A549 (cell line): ENCODE measurements at regions not wholly inside any gene's neighbourhood (a gene's known extent, or its start where the extent isn't known, plus 50 kb on each side); places are given as distances from the start of the nearest gene placed in this dataset.
"Not testable (repeated sequence)": the region's sequence is repeated elsewhere in the genome, so short reads cannot be mapped to it uniquely, and the experiment has no call there.

Source experiments
- ATAC-seq, 2 experiments: fragments of 200-7000 bp in 1 of 2; fragments of >200 bp in 1 of 2; cut with Nextera tagmentation in 1 of 2; cut with Tn5 transposase in 1 of 2; 3 replicates each; pipeline versions ENCODE4 v1.8.0 to v1.9.1; 2018 to 2020; ENCODE audit warnings: mild to moderate bottlenecking in 1 of 2, moderate library complexity in 1 of 2
- CTCF ChIA-PET: fragments of 300-600 bp; sonication (Branson Sonifier 250); formaldehyde crosslinking; extraction: SDS; loops from one replicate; lab custom pipeline; 2021; ENCODE audit warnings: antibody characterized with exemption, inconsistent platforms; lab: Yijun Ruan, JAX
- POLR2A ChIA-PET: fragments of 350-600 bp; formaldehyde crosslinking; extraction: SDS; loops from one replicate; lab custom pipeline; 2021; ENCODE audit warnings: antibody characterized with exemption, inconsistent platforms; lab: Yijun Ruan, JAX
- DNase-seq, 2 experiments: peaks; one replicate each; pipeline versions ENCODE4 v3.0.0 to v3.0.0-alpha.2; 2011 to 2016; ENCODE audit warnings: low read depth in 1 of 2, low spot score in 1 of 2
- FAIRE-seq: peaks from 2 replicates; lab custom pipeline; 2011; peaks lifted over from hg19 to GRCh38; lab: Jason Lieb, UNC
- H3K27ac ChIP-seq, 2 experiments: fragments of >200 bp; sonication (Bioruptor Twin); formaldehyde crosslinking; 3 replicates each; pipeline ENCODE4 v1.5.1; 2016 to 2017
- H3K4me1 ChIP-seq: fragments of >200 bp; sonication (Bioruptor Twin); formaldehyde crosslinking; 3 replicates; pipeline ENCODE4 v1.6.1; 2016
- H3K4me2 ChIP-seq: fragments of >200 bp; sonication (Bioruptor Twin); formaldehyde crosslinking; 3 replicates; pipeline ENCODE4 v1.6.1; 2016
- H3K4me3 ChIP-seq: fragments of >200 bp; sonication (Bioruptor Twin); formaldehyde crosslinking; 3 replicates; pipeline ENCODE4 v1.5.1; 2016
- H3K9me3 ChIP-seq: fragments of >200 bp; sonication (Bioruptor Twin); formaldehyde crosslinking; 3 replicates; pipeline ENCODE4 v1.6.1; 2016
- ESRRA ChIP-seq: fragments of 150-350 bp; IDR thresholded peaks from 2 replicates; pipeline ENCODE4 v1.6.1; 2014; ENCODE audit warnings: mild to moderate bottlenecking, low read length, borderline replicate concordance
- FOSB ChIP-seq: fragments of 250-450 bp; sonication (Bioruptor Pico); IDR thresholded peaks from 2 replicates; pipeline ENCODE4 v1.5.0; 2020; ENCODE audit warnings: mild to moderate bottlenecking, moderate library complexity
- FOSL2 ChIP-seq, 2 experiments: fragments of 450-650 bp in 1 of 2; fragments of >200 bp in 1 of 2; sonication (Bioruptor Twin) in 1 of 2; formaldehyde crosslinking; IDR thresholded peaks; 2 replicates each; pipeline versions ENCODE4 v1.5.0 to v1.6.1; 2016 to 2020; ENCODE audit warnings: mild to moderate bottlenecking in 1 of 2, moderate library complexity in 1 of 2
- JUNB ChIP-seq: fragments of >200 bp; sonication (Bioruptor Twin); formaldehyde crosslinking; IDR thresholded peaks from 2 replicates; pipeline ENCODE4 v1.6.1; 2016
- RCOR1 ChIP-seq: fragments of 150-350 bp; IDR thresholded peaks from 2 replicates; pipeline ENCODE4 v1.6.1; 2014; ENCODE audit warnings: antibody characterized with exemption, low read length, low read depth
- REST ChIP-seq: fragments of 200-600 bp; sonication (generic); IDR thresholded peaks from 2 replicates; pipeline ENCODE4 v1.6.1; 2016; ENCODE audit warnings: antibody characterized with exemption, mild to moderate bottlenecking, moderate library complexity
- SREBF2 ChIP-seq: fragments of 450-650 bp; IDR thresholded peaks from 2 replicates; pipeline ENCODE4 v1.6.1; 2014; ENCODE audit warnings: mild to moderate bottlenecking, moderate library complexity
- TFCP2L1 ChIP-seq: fragments of 250-450 bp; sonication (Bioruptor Pico); IDR thresholded peaks from 2 replicates; pipeline ENCODE4 v1.5.0; 2021; ENCODE audit warnings: mild to moderate bottlenecking
- TP53 ChIP-seq: fragments of 250-450 bp; sonication (Bioruptor Pico); IDR thresholded peaks from 2 replicates; pipeline ENCODE4 v1.5.0; 2021; ENCODE audit warnings: mild to moderate bottlenecking, moderate library complexity
- ZC3H11A ChIP-seq: fragments of 450-650 bp; IDR thresholded peaks from 2 replicates; pipeline ENCODE4 v1.6.1; 2014; ENCODE audit warnings: antibody characterized with exemption, mild to moderate bottlenecking
- WGBS: methylation state at CpG from one replicate; pipeline ENCODE4 v1.1.6; 2017; ENCODE audit errors: missing lambda C conversion rate; 5-methylcytosine and 5-hydroxymethylcytosine counted together
- TF ChIP-seq, protein P1 (sequence below): IDR thresholded peaks from 2 replicates; pipeline ENCODE4 v1.6.1; 2012

DNA sequence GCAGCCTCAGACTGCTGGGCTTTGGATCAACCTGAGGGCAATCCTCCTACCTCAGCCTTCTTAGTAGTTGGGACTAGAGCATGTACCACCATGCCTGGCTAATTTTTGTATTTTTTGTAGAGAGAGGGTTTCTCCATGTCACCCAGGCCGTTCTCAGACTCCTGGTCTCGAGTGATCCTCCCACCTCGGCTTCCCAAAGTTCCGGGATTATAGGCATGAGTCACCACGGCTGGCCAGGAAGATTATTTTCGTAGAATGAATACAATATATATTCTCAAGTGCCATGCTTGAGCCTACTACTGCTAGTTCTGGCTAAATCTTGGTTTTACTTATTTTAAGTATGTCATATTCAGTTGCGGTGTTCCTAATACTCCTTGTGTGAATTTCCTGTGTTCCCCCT is 88.2 kb upstream of the CLINT1 start:
- H3K4me1 ChIP-seq = peaks cover 5% of the 10 kb centered on the region
- no peaks in the 10 kb centered on the region for H3K9me3 ChIP-seq
- no peak overlapping the region for H3K4me3 ChIP-seq
- DNase-seq (no peak), FAIRE-seq (no peak), ATAC-seq (no peak)
- POLR2A ChIA-PET = no interaction called here
- H3K4me2 ChIP-seq = no peak overlapping the region
- H3K27ac ChIP-seq = no peak overlapping the region
- WGBS = 76% methylated on average over 7 of the region's 7 CpGs
- CTCF ChIA-PET = interaction anchor here (3.3 to 5.6 kb wide), 3 partner anchors 14 to 129 kb away, joined by 21 to 51 read pairs (median 46); no protein-coding TSS in a partner anchor
- TF ChIP-seq FOSL2 (IDR thresholded peaks at IDR 0.05) (no peak), FOSL2 (CRISPR knock-in tag; IDR thresholded peaks at IDR 0.05) (peak; percentile 8; the same call in 1 of the 2 replicates), RCOR1 (no peak)

DNA sequence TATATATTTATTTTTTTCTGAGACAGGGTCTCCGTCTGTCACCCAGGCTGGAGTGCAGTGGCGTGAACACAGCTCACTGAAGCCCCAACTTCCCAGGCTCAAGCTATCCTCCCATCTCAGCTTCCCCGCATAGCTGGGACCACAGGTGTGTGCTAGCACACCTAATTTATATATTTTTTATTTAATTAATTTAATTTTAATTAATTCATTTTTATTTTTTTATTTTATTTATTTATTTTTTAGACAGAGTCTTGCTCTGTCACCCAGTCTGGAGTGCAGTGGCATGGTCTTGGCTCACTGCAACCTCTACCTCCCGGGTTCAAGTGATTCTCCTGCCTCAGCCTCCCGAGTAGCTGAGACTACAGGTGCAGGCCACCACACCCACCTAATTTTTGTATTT is 86.9 kb upstream of the CLINT1 start:
- H3K4me1 ChIP-seq, FAIRE-seq, ATAC-seq, H3K9me3 ChIP-seq, POLR2A ChIA-PET, H3K27ac ChIP-seq, H3K4me2 ChIP-seq, DNase-seq, H3K4me3 ChIP-seq, CTCF ChIA-PET: not testable (repeated sequence)
- 82% methylated on average over 5 of the region's 5 CpGs for whole genome bisulfite sequencing

GRCh38 chr5:157944938-157945337 is 86.0 kb upstream of the CLINT1 start:
- TF ChIP-seq ZC3H11A = no peak
- no peak for TF ChIP-seq TP53 (CRISPR knock-in tag)
- H3K9me3 ChIP-seq = no peaks in the 10 kb centered on the region
- H3K4me3 ChIP-seq = no peak overlapping the region
- ATAC-seq = no peak
- POLR2A ChIA-PET = no interaction called here
- CTCF ChIA-PET = interaction anchor here (2.5 kb wide), 1 partner anchor 90 kb away, joined by 10 read pairs; no protein-coding TSS in a partner anchor
- DNase-seq = no peak
- H3K27ac ChIP-seq = no peak overlapping the region
- H3K4me2 ChIP-seq = no peak overlapping the region
- 93% methylated on average over 6 of the region's 6 CpGs for WGBS
- no peak for FAIRE-seq
- peaks cover 5% of the 10 kb centered on the region for H3K4me1 ChIP-seq

DNA sequence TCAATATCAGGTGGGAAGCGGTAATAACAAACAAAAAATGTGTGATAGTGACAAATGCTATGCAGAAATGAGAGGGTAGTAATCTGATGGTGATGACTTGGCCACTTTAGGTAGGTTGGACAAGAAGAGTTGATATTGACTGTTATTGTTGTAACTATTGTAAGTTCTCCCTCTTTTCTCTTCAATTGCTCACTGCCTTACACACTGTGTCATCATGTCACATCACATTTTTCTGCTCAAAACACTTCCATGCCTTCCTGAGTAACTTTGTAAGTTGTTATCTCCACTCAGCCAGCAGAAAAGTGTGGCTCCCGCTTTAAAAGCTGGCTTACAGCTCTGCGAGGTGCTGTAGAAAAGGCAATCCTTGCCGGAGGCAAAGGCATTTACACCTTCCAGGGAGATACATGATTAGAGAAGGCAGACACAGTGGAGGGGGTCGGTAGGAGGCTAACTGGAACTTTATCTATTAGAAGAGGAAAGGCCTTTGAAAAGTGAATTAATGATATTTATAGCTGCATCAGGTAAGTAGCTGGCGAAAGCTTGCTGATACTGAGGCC is 85.2 kb upstream of the CLINT1 start:
- POLR2A ChIA-PET = no interaction called here
- ATAC-seq = no peak
- TF ChIP-seq REST = no peak
- no peak for TF ChIP-seq ESRRA
- TF ChIP-seq TFCP2L1 (CRISPR knock-in tag) = no peak
- TF ChIP-seq, protein P1, sequence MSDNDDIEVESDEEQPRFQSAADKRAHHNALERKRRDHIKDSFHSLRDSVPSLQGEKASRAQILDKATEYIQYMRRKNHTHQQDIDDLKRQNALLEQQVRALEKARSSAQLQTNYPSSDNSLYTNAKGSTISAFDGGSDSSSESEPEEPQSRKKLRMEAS = no peak
- TF ChIP-seq JUNB = no peak
- no peak for TF ChIP-seq SREBF2

GRCh38 chr5:157942595-157942994 is 83.7 kb upstream of the CLINT1 start:
- DNase-seq (no peak), ATAC-seq (no peak)
- no peaks in the 10 kb centered on the region for H3K9me3 ChIP-seq
- ChIA-PET POLR2A (no interaction called here), CTCF (interaction anchor here (0.7 to 2.5 kb wide), 2 partner anchors 87 to 1162 kb away, joined by 3 to 10 read pairs; no protein-coding TSS in a partner anchor)
- H3K4me3 ChIP-seq = no peak overlapping the region
- no peak overlapping the region for H3K4me2 ChIP-seq
- no peak overlapping the region for H3K27ac ChIP-seq
- no peaks in the 10 kb centered on the region for H3K4me1 ChIP-seq
- no peak for TF ChIP-seq FOSB (CRISPR knock-in tag)
- TF ChIP-seq, all 56 proteins: peak for 0
- WGBS = 85% methylated on average over 1 of the region's 1 CpG
- FAIRE-seq = no peak

More for the DNA sequence above, 85.2 kb upstream of the CLINT1 start:
- H3K27ac ChIP-seq = no peak overlapping the region
- H3K9me3 ChIP-seq = no peaks in the 10 kb centered on the region
- DNase-seq = no peak
- no peak overlapping the region for H3K4me2 ChIP-seq
- FAIRE-seq = no peak
- CTCF ChIA-PET = interaction anchor here (2.5 kb wide), 1 partner anchor 89 kb away, joined by 10 read pairs; no protein-coding TSS in a partner anchor
- no peak overlapping the region for H3K4me3 ChIP-seq
- WGBS = 77% methylated on average over 6 of the region's 6 CpGs
- peaks cover 5% of the 10 kb centered on the region for H3K4me1 ChIP-seq
